IMR-90 (cell line): ENCODE measurements at regions not wholly inside any gene's neighbourhood (a gene's known extent, or its start where the extent isn't known, plus 50 kb on each side); places are given as distances from the start of the nearest gene placed in this dataset.

ENCODE experiments used
- CTCF ChIP-seq: conservative IDR thresholded peaks from 2 replicates; pipeline ENCODE4 v1.5.1; 2012; ENCODE audit warnings: mild to moderate bottlenecking, low read depth, low read length, improper control_type of control experiment
- POLR2A ChIP-seq: IDR thresholded peaks from 2 replicates; pipeline ENCODE4 v1.6.1; 2012; ENCODE audit warnings: mild to moderate bottlenecking, low read depth, low read length
- RFX5 ChIP-seq: IDR thresholded peaks from 2 replicates; pipeline ENCODE4 v1.8.0; 2012; ENCODE audit warnings: low read depth, mild to moderate bottlenecking, low read length, moderate library complexity
- USF2 ChIP-seq: fragments of 150-350 bp; IDR thresholded peaks from 2 replicates; pipeline ENCODE4 v1.6.1; 2017; ENCODE audit warnings: mild to moderate bottlenecking, antibody characterized with exemption, low read length, low read depth

GRCh38 chr2:76197842-76198448 is 487.2 kb upstream of the GCFC2 start:
- TF ChIP-seq CTCF, result peak; percentile 58
- no peak for TF ChIP-seq RFX5
- no peak for TF ChIP-seq POLR2A
- no peak for TF ChIP-seq USF2
